HL-60/S4 treated with retinoic acid at 250 ng/mL for 4 days and 3 days (cell line): ENCODE measurements at regions not wholly inside any gene's neighbourhood (a gene's known extent, or its start where the extent isn't known, plus 50 kb on each side); places are given as distances from the start of the nearest gene placed in this dataset.

Source experiments
- in situ Hi-C: fragments of 300-500 bp; cut with MboI; formaldehyde crosslinking; loops from 2 replicates; pipeline ENCODE4 v1.7.0; 2022; ENCODE audit warnings: low sequenced_read_pairs

DNA sequence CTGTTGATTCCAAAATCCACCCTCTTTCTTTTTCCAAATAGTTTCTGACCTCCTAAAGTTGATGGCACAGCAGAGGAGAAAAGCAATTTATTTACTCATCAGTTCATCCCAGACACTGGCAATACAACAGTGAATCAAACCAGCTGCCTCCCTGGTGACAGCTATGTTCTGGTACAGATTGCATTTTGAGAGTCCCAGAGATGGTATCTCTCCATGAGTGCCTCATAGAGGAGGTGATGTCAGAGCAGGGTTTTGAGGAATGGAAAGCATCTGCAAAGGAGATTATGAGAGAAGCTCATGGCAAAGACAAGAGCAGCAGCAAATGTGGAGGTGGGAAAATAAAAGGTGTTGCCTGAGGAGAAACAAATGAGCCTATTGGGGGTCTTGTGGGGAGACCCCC lies 377.2 kb downstream of the MN1 start:
- in situ Hi-C loops: no loop called here

DNA sequence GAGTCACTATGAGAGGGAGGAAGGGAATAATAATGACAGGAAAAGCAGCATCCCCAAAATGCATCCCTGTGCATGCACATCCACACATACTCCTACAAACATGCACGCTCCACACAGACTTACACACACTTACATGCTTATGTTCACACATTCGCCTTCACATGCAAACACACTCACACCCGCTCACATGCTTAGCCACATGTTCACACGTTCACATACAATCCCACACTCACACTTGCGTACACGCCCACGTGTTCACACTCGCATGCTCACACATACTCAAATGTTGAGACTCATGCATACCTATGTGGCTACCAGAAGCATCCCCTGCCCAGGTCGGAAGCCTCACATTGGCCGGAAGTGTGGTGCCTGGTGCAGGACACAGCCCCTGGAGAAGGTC lies 372.1 kb downstream of the MN1 start:
- in situ Hi-C loops: no loop called here

DNA sequence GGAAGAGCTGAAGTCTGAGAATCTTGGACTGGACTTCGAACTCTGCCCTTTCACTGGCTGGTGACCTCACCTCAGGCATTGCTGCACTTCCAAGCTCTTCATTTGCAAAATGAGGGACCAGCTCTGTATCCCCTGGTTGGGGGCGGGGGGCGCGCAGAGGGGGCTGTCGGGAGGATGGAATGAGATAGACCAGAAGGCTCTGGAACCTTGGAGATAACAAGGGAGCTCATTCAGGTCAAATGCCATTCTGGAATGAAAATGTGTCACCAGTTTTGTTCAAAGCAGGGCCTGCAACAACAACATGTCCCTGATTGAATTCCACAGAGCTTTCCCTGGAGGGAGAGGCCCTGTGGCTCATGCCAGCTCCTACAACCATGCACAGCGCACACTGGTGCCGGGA lies 370.5 kb downstream of the MN1 start:
- in situ Hi-C loops: no loop called here

DNA sequence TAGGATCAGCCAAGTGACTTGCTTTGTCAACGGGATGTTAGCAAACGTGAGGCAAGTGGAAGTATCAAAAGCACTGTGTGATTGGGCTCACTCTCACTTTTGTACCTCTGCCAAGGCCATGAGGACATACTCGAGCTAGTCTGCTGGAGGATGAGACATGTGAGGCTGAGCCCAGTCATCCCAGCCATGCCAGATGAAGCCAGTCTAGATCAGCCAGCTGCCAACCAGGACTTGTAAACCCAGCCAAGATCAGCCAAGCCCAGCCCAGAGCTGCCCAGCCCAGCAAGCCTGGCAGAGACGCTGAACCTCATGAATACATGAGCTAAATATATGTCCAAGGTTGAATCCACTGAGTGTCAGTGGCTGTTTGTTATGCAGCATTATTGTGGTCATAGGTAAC lies 369.7 kb downstream of the MN1 start:
- in situ Hi-C loops: no loop called here

DNA sequence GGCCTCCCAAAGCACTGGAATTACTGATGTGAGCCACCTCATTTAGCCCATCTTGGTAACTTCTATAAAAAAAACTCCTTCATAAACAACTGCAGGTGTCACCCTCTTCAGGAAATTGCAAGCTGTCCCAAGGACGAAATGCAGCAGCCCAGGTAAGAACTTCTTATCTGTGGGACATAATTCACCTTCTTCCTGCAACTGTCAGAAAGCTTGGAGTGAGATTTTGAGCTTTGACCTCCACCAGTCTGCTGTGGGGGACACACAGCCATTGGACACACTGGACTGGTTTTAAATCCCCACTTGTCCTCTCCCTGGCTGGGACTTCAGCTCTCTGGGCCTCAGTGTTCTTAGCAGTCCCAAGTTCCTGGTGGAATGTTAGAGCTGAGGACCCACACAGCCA lies 368.5 kb downstream of the MN1 start:
- in situ Hi-C loops: no loop called here

DNA sequence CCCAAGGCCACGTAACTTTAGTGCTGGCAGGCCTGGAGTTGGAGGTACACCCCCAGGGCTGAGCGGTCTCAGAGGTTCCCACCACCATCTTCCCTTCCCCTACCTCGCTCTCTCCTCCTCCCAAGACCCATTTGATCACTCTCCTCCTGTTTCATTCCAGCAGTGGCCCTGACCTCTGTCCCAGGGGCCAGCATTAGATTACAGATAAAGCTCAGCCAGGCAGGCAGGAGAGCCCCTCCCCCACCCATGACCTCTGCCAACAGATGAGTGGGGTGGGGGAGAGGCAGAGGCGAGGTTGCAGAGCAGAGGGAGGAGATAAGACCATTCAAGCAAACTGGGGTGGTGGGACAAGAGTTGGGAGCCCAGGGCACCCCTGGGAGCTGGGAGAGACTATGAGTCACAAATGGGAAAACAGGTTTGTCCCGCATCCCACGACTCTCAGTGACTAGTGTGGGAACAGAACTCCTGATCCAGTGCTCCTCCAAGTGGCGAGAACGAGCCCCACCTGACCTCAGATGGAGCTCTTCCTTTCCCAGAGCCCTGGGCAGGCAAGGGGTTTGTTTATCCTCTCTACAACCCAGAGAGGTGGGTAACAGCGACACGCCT lies 367.9 kb downstream of the MN1 start:
- in situ Hi-C loops: no loop called here

DNA sequence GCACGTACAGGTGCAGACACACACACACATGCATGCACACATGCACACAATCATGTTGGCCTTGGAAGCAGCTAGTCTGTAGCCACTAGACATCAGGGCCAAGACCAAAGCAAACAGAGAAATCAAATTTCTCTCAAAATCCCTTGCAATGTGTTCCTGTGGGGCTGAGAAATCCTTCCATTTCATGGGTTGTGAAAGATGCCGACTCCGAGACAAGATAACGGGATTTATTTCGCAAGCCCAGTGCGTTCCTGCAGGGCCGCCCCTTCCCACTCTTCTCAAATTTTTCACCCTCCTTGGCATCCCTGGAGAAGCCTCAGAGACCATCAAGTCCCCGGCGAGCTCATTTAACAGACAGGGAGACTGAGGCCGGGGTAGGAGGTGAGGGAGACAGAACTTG lies 366.7 kb downstream of the MN1 start:
- in situ Hi-C loops: no loop called here

DNA sequence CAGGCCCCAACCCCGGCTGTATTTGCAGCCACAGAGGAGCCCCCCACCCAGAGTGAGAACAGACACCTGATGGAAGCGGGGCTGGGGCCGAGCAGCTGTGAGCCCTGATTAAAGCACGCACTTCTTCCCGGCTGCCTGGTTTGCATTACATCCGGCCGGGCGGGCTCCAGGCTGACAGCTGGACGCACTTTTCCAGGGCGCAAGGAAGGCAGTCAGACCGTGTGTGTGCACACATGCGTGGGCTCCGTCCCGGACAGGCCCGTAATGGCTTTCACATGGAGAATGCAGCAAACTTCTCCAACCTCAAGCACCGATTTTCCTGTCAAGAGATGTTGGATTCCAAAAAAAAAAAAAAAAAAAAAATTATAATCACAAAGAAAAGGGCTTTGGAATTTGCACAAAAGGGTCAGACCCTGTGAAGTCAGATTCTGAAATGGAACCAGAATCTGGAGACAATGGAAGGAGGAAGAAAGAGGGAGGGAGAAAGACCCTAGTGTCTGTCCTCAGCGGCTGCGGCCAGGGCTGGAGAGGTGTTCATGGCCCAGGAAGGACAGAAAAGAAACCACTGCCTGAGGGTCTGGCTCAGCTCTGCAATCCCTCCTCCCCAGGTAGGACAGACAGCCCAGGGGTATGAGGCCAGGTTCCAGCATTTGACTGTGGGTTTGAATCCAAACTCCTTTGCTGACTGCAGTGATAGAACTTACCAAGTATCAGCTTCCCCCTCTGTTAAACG lies 365.5 kb downstream of the MN1 start:
- in situ Hi-C loops: no loop called here

DNA sequence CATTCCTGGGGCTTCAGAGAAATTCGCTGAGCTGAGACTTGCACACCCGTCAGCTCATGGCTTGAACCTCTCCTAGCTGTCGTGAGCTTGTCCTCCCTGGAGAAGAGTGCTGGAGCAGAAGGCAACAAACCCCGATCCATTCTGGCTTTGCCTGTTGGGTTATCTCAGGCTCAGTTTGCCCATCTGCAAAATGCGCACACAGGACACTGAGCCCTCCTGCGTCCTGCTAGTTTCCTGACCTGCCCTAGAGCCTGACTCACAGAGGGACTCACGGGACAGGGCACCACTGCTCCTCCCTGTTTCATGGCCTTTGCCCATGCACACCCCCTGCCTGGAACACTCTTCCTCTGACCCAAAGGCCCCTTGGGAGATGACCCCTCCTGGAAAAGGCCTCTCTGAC lies 365.0 kb downstream of the MN1 start:
- in situ Hi-C loops: no loop called here

DNA sequence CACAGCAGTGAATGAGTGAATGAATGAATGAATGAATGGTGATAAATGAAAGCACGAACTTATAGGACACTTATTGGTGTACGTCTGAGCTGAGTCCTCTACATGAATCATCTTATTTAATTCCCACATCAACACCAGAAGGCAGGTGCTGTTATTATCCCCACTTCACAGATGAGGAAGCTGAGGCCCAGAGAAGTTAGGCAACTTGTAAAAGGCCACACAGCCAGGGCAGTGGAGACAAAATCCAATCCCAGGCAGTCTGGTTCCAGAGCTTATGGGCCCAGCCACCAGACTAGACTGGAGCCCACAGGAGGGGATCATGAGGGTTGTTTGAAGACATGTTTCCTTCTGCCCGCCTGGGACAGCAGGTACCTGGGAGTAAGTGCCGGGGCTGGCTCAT lies 364.0 kb downstream of the MN1 start:
- in situ Hi-C loops: no loop called here

DNA sequence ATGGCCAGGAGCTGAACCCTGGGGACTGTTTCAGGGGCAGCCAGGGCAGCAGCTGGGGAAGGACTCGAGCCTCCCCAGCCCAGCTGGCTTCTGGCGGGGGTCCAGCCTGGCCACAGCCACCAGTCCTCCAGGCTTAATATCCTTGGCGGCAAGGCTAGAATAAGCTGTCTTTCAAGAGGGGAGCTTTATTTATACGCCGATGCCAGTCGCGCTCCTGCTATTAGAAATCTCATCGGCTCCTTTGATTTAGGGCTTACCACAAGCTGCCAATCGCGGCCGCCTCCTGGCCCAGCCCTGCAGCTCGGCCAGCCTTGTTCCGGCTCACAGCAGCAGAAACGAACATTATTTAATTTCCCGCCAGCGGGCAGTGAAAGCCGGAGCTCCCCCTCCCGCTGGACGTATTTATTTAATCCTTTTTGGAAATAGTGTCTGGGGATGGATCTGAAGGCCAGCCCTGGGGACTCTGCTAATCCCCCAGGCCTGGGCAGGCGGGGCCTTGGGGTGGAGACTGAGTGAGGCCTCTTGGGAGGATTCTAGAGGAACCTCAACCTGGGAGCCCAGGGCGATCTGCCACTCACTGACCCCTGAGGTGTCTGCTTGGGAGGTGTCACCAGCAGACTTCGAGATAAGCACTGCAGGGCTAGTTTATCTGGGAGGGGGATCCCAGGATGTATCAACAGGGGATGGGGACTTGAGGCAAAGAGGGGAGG lies 363.1 kb downstream of the MN1 start:
- in situ Hi-C loops: no loop called here

DNA sequence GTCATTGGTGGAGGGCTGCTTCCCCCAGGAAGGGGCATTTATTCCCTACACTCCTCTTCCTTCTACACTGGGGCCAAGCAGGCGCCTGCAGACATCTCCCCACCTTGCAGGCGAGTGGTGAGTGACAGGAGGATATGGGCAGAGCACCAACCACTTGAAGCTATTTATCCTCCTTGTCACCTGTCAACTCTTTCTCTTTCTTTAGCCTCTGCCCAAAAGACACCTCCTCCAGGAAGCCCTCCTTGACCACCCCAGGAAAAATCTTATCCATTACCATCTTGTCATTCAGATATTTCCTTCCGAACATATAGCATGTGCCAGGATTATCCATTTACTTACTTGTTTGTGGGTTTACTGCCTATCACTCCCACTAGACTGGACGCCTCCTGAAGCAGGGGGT lies 362.4 kb downstream of the MN1 start:
- in situ Hi-C loops: no loop called here

DNA sequence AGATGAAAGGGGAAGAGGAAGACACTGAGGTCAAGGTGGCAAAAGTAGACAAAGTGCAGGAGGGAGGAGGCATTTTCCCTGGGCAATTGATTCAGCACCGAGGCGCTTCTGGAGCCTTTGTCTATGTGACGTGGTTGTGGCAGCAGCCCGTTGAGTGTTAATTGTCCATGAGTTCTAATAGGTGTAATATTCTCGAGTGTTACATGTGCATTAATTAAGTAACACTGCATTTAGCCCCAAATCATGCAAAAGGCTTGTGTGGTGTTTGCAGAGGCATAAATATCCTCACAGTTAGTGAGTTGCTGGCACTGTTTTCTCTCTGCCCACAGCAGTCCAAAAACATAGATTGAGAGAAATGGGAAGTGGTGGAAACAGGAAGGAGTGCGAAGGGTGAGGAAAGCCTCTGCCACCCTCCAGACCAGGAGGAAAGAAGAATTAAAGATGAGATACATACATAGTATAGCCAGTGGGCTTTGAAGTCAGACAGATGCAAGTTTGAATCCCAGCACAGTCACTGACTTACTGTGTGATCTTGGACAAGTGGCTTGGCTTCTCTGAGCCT lies 361.2 kb downstream of the MN1 start:
- in situ Hi-C loops: no loop called here

DNA sequence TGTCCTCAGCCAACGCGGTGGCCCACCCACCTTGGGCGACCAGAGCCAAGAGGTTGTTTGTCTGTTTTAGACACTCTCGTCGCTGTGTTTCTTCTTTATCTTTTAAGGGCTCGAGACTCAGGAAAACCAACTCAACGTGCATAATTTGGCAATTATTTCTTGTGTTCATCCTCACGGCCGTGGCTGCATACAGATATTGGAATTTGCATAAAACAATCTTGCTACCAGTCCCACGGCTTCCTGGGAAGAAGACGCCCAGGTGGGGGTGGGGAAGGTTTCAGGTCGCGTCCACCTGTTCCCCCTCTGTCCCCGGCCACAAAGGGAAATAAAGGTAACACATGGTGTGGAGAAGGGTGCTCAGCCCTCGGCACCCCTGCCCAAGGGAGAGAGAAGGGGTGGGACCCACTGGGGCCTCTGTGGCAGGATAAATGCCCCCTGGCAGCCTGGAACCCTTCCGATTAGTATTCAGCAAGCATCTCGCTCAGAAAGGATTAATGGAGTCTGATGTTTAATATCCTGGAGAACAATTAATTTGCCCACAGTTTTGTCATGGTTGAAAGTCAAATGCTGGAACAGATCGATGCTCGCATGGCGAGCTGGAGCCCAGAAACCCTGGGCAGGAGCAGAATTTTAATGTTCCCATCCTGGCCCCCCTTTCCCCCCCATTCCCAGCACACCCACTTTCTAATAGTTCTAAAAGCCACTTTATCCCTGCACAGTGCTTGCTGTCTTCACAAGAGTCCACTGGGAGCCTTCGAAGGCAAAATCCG lies 359.7 kb downstream of the MN1 start:
- in situ Hi-C loops: no loop called here

DNA sequence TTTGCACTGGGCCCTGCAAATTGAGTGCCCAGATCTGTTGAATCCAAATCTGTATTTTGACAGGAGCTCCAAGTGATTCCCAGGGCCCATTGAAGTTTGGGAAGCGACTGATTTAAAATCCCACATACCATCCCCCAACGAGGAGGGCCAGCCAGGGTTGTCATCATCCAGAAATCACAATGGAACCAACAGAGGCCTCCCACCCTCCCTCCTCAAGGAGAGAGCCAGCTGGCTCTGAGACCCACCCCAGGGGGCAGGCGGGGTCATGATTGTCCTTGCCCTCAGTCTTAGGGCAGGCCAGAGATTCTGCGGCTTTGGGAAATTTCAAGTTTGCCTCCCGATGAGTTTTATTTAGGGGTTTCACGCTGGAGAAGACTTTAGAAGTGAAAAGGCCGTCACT lies 358.2 kb downstream of the MN1 start:
- in situ Hi-C loops: no loop called here

DNA sequence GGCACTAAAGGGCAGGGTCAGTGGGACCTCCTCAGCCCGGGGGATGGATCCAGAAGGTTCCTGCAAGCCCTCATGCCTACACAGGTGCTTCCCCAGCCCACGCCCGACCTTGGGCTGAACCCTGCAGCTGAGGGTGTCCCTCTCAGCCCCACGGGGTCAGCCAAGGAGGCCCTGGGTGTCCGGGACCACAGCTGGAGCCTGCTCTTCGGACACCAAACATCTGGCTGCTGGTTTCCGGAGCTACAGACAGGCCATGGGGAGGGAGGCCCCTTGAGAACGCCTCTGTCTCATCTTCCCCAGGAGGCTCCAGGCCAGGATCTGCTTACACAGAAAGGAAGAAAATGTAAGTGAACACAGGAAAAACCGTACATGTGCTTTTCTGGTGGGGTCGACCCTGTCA lies 355.7 kb downstream of the MN1 start:
- in situ Hi-C loops: no loop called here

DNA sequence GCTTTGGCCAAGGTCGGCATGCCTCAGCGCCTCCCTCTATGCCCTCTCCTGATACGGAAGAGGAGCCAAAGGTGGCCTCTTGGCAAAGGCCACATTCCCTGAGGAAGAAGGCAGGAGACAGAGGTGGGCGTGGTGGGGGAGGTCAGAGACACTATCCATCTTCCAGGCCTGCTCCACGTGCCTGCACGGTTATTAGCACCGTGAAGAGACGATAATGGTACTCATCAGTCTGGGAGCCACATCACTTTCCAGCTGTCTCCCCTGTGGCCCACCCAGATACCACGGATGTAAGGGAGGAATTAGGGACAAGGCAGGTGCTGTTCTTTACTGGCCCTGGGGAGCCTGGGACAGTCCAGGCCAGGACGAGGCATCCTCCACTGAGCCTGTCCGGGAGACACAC lies 354.3 kb downstream of the MN1 start:
- in situ Hi-C loops: no loop called here

DNA sequence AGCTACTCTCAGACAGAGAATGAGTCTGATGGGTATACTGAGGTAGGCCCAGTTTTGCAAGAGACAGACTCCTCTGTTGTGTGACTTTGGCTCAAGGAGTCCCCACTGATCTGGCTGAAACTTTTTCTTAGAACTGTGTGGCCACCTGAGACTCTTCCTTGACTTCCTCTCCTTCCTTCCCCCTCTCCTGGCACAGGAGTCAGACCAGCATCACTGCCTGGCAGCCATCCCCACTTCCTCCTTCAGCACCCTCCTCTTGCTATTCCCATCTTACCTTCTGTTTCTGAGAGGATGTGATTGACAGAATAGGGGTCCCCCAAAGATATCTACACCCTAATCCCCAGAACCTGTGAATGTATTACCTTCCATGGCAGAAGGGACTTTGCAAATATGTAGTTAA lies 351.1 kb downstream of the MN1 start:
- in situ Hi-C loops: no loop called here

DNA sequence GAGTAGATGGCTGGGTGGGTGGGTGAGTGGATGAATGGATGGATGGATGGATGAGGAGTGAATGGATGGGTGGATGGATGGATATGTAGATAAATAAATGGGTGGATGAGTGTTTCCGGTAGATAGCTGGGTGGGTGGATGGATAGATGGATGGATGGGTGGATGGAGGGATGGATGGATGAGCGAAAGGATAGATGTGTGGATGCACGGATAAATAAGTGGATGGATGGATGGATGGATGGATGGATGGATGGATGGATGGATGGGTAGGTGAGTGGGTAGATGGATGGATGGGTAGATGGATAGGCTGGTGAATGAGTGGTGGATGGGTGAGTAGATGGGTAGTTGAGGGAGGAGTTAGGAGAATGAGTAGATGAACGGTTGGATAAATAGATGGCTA lies 349.3 kb downstream of the MN1 start:
- in situ Hi-C loops: no loop called here

DNA sequence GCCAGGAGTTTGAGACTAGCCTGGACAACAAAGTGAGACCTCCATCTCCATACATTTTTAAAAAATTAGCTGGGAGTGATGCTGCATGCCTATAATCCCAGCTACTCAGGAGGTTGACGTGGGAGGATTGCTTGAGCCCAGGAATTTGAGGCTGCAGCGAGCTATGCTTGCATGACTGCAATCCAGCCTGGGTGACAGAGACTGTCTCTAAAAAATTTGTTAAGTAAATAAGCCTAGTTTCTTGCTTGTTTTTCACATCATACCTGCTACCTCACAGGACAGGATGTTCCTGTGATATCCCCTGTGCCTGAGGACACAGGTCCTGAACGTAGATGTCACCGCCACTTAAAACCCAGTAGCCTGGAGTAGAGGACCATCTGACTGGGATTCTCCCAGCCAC lies 348.6 kb downstream of the MN1 start:
- in situ Hi-C loops: no loop called here

DNA sequence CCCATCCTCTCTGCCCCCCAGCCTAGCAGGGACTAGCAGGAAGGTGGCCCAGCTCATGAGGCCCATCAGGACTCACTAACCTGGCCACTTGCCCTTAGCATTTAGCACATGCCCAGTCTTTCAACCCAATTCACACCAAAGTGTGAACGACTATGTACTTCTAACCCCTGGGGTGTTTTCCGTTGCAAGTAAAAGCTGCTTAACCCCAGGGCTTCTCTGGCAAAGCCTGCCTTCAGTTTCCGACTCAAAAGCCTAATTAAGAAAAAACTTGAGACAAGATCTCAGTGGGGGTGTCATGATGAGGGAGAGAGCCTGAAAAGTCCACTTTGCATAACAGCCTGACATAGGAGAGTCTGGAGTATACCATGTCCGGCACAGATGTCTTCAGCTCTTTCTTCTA lies 347.8 kb downstream of the MN1 start:
- in situ Hi-C loops: no loop called here
